ENCODE measurements at regions not wholly inside any gene's neighbourhood (a gene's known extent, or its start where the extent isn't known, plus 50 kb on each side); places are given as distances from the start of the nearest gene placed in this dataset.

DNA sequence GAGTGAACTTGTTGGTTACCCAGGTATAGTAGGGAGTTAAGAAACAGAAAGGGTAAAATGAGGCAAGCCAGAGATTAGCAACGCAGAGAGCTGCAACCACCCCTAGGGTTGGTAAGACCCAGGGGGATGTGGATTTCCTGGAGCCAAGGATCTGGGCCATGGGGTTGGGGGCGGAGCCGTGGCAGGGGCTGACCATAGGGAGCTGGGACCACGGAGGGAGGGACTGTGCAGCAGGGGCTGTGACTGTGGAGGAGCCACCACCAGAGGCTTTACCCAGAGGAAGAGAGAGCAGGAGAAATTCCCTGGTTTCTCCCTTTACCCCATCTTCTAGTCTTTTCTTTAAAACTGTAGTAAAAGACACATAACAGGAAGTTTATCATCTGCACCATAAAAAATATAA, 58.6 kb upstream of the BAIAP2L1 start:
- no peak for TF ChIP-seq CTCF (IDR thresholded peaks at IDR 0.05)
- no peak for TF ChIP-seq POLR2A (IDR thresholded peaks at IDR 0.05)

Measured in lower leg skin (tissue), 3 donors.